Activated T-cell treated with anti-CD3 and anti-CD28 coated beads, Interleukin-2, amount 50 U/mL, for 48 hours (primary cell): ENCODE measurements at regions not wholly inside any gene's neighbourhood (a gene's known extent, or its start where the extent isn't known, plus 50 kb on each side); places are given as distances from the start of the nearest gene placed in this dataset.
"Not testable (repeated sequence)": the region's sequence is repeated elsewhere in the genome, so short reads cannot be mapped to it uniquely, and the experiment has no call there.

Experiments used
- DNase-seq, 2 experiments: peaks; one replicate each; pipeline ENCODE4 v3.0.0-alpha.2; 2020

GRCh38 chr17:34472363-34472762 is 107.0 kb upstream of the TMEM132E start:
- DNase-seq, result no peak

- DNase-seq, result not testable (repeated sequence)
These were observed 108.1 kb upstream of the TMEM132E start for GRCh38 chr17:34471278-34471677.

GRCh38 chr17:34465789-34466188 is 102.8 kb upstream of the CCL1 start:
- no peak for DNase-seq

GRCh38 chr17:34464812-34465211 is 101.8 kb upstream of the CCL1 start:
- DNase-seq, result no peak

- DNase-seq, result no peak
These were observed 95.2 kb upstream of the CCL1 start for GRCh38 chr17:34458266-34458665.

- no peak for DNase-seq
These were observed 93.1 kb upstream of the CCL1 start for GRCh38 chr17:34456121-34456520.

- DNase-seq, result no peak
These were observed 89.7 kb upstream of the CCL1 start for GRCh38 chr17:34452769-34453168.

- no peak for DNase-seq
These were observed 88.3 kb upstream of the CCL1 start for GRCh38 chr17:34451313-34451712.

GRCh38 chr17:34447406-34447805 is 84.4 kb upstream of the CCL1 start:
- DNase-seq, result no peak

GRCh38 chr17:34445101-34445500 is 82.1 kb upstream of the CCL1 start:
- DNase-seq, result no peak

- peak in 1 of 2 experiments; percentile 21 for DNase-seq
These were observed 80.8 kb upstream of the CCL1 start for GRCh38 chr17:34443619-34444469.

- DNase-seq, result no peak
These were observed 79.5 kb upstream of the CCL1 start for GRCh38 chr17:34442387-34443111.

- DNase-seq, result no peak
These were observed 74.2 kb upstream of the CCL1 start for GRCh38 chr17:34437188-34437587.

- DNase-seq, result no peak
These were observed 73.6 kb upstream of the CCL1 start for GRCh38 chr17:34436607-34437006.

- no peak for DNase-seq
These were observed 72.3 kb upstream of the CCL1 start for GRCh38 chr17:34435182-34435928.

GRCh38 chr17:34434052-34434451 is 71.0 kb upstream of the CCL1 start:
- DNase-seq, result no peak

- DNase-seq, result no peak
These were observed 61.9 kb upstream of the CCL1 start for GRCh38 chr17:34424814-34425491.

- no peak for DNase-seq
These were observed 61.2 kb upstream of the CCL1 start for GRCh38 chr17:34423978-34424813.

GRCh38 chr17:34423315-34423714 is 60.3 kb upstream of the CCL1 start:
- not testable (repeated sequence) for DNase-seq

GRCh38 chr17:34420900-34421299 is 57.9 kb upstream of the CCL1 start:
- no peak for DNase-seq

GRCh38 chr17:34420254-34420766 is 57.3 kb upstream of the CCL1 start:
- DNase-seq, result peak; percentile 77 to 80

- DNase-seq, result no peak
These were observed 53.1 kb upstream of the CCL1 start for GRCh38 chr17:34416116-34416515.
